Endothelial cell of umbilical vein (primary cell): ENCODE measurements at regions not wholly inside any gene's neighbourhood (a gene's known extent, or its start where the extent isn't known, plus 50 kb on each side); places are given as distances from the start of the nearest gene placed in this dataset.

Experiments used
- BruUV-seq: library from RNA; stranded (reverse); fragments of 400-500 nt; replicated peaks from 2 replicates; lab custom pipeline; 2021; lab: Mats Ljungman, UMichigan
- CTCF ChIA-PET: fragments of 300-600, 350-600 bp; sonication (Branson Sonifier 250); formaldehyde crosslinking; loops from one replicate; lab custom pipeline; 2021; ENCODE audit warnings: antibody characterized with exemption, inconsistent platforms; lab: Charles Lee
- POLR2A ChIA-PET: fragments of 300-600, 350-600 bp; sonication (Branson Sonifier 250); formaldehyde crosslinking; loops from one replicate; lab custom pipeline; 2021; ENCODE audit warnings: antibody characterized with exemption, inconsistent platforms; lab: Charles Lee
- DNase-seq: peaks from one replicate; pipeline ENCODE4 v3.0.0-alpha.2; 2011; ENCODE audit warnings: low read depth, low spot score
- FAIRE-seq: peaks from 2 replicates; lab custom pipeline; 2011; peaks lifted over from hg19 to GRCh38; lab: Jason Lieb, UNC
- H2AFZ ChIP-seq: 2 replicates; pipeline ENCODE4 v1.6.0; 2012; ENCODE audit warnings: low read depth, low read length, control low read depth, inconsistent platforms
- H3K27ac ChIP-seq: 2 replicates; pipeline ENCODE4 v1.5.1; 2011; ENCODE audit warnings: low read depth, mild to moderate bottlenecking, control low read depth, low read length, moderate library complexity; ENCODE audit not compliant: insufficient read depth
- H3K27me3 ChIP-seq, 2 experiments: 2 replicates each; pipeline versions ENCODE4 v1.6.0 to v1.6.1; 2011; ENCODE audit warnings: low read length in 2 of 2, mixed read lengths in 1 of 2; ENCODE audit not compliant: control insufficient read depth in 2 of 2, insufficient read depth in 2 of 2
- H3K36me3 ChIP-seq, 2 experiments: 2 replicates in 1 of 2; 3 replicates in 1 of 2; pipeline ENCODE4 v1.5.1; 2011; ENCODE audit warnings: low read length in 2 of 2, mild to moderate bottlenecking in 1 of 2, moderate library complexity in 1 of 2; ENCODE audit not compliant: control insufficient read depth in 2 of 2, insufficient read depth in 2 of 2; ENCODE audit errors: extremely low read depth in 1 of 2
- H3K4me1 ChIP-seq: 3 replicates; pipeline ENCODE4 v1.5.1; 2011; ENCODE audit warnings: mild to moderate bottlenecking, low read length; ENCODE audit not compliant: control insufficient read depth, insufficient read depth; ENCODE audit errors: extremely low read depth
- H3K4me2 ChIP-seq: 2 replicates; pipeline ENCODE4 v1.6.1; 2011; ENCODE audit warnings: low read length, control low read depth, mixed read lengths; ENCODE audit not compliant: insufficient read depth
- H3K4me3 ChIP-seq, 3 experiments: fragments of 200-600 bp in 1 of 3; sonication (generic), shearing (Covaris generic) in 1 of 3; replicated peaks in 1 of 3; 2 replicates each; pipeline ENCODE4 v1.5.1; 2011 to 2016; ENCODE audit warnings: control low read depth in 3 of 3, low read length in 3 of 3, mild to moderate bottlenecking in 2 of 3, inconsistent platforms in 1 of 3, low read depth in 1 of 3, moderate library complexity in 1 of 3; ENCODE audit not compliant: insufficient read depth in 1 of 3
- H3K79me2 ChIP-seq: 2 replicates; pipeline ENCODE4 v1.6.0; 2012; ENCODE audit warnings: low read length, inconsistent platforms; ENCODE audit not compliant: control insufficient read depth, insufficient read depth
- H3K9ac ChIP-seq: replicated peaks from 2 replicates; pipeline ENCODE3; 2011; ENCODE audit warnings: low read length, control low read depth; ENCODE audit not compliant: insufficient read depth; ENCODE audit errors: extremely low read depth
- H3K9me1 ChIP-seq: replicated peaks from 3 replicates; pipeline ENCODE4 v1.6.0; 2011; ENCODE audit warnings: mild to moderate bottlenecking, low read length; ENCODE audit not compliant: control insufficient read depth, insufficient read depth; ENCODE audit errors: extremely low read depth
- H3K9me3 ChIP-seq: replicated peaks from 2 replicates; pipeline ENCODE4 v1.5.1; 2012; ENCODE audit warnings: low read length, inconsistent platforms; ENCODE audit not compliant: control insufficient read depth, insufficient read depth
- H4K20me1 ChIP-seq: replicated peaks from 2 replicates; pipeline ENCODE3; 2011; ENCODE audit warnings: mild to moderate bottlenecking, low read length; ENCODE audit not compliant: control insufficient read depth, insufficient read depth; ENCODE audit errors: extremely low read depth
- CTCF ChIP-seq, 2 donors: IDR thresholded peaks; 1 replicate in 1 of 2; 2 replicates in 1 of 2; pipeline ENCODE4 v1.5.1; 2011; ENCODE audit warnings: low read length in 2 of 2, mild to moderate bottlenecking in 2 of 2, moderate library complexity in 2 of 2, control low read depth in 1 of 2, inconsistent platforms in 1 of 2, low read depth in 1 of 2; ENCODE audit not compliant: insufficient read depth in 1 of 2; ENCODE audit errors: extremely low read depth in 1 of 2
- EZH2 ChIP-seq: IDR thresholded peaks from 2 replicates; pipeline ENCODE4 v1.6.1; 2012; ENCODE audit warnings: borderline replicate concordance, low read depth, mild to moderate bottlenecking, moderate library complexity, low read length, inconsistent platforms; ENCODE audit not compliant: severe bottlenecking
- FOS ChIP-seq: IDR thresholded peaks from 2 replicates; pipeline ENCODE4 v1.6.1; 2011; ENCODE audit warnings: mild to moderate bottlenecking, low read length, moderate library complexity, borderline replicate concordance; ENCODE audit not compliant: insufficient read depth
- GATA2 ChIP-seq: IDR thresholded peaks from 2 replicates; pipeline ENCODE4 v1.7.0; 2011; ENCODE audit warnings: low read depth, mild to moderate bottlenecking, moderate library complexity, mixed read lengths, low read length; ENCODE audit not compliant: insufficient read length, insufficient read depth
- JUN ChIP-seq: IDR thresholded peaks from 2 replicates; pipeline ENCODE4 v1.6.1; 2011; ENCODE audit warnings: borderline replicate concordance, low read depth; ENCODE audit not compliant: insufficient read length, insufficient read depth
- MAX ChIP-seq: IDR thresholded peaks from 2 replicates; pipeline ENCODE4 v1.6.1; 2011; ENCODE audit not compliant: insufficient read depth, insufficient read length
- MYC ChIP-seq: IDR thresholded peaks from one replicate; pipeline ENCODE4 v1.6.1; 2011; ENCODE audit warnings: mild to moderate bottlenecking, low read depth, low read length
- POLR2A ChIP-seq: IDR thresholded peaks from 2 replicates; pipeline ENCODE4 v1.6.1; 2012; ENCODE audit warnings: low read depth, mild to moderate bottlenecking, control low read depth, low read length
- POLR2AphosphoS5 ChIP-seq: IDR thresholded peaks from 2 replicates; pipeline ENCODE4 v1.6.1; 2012; ENCODE audit warnings: low read depth, mild to moderate bottlenecking, control low read depth, low read length, moderate library complexity; ENCODE audit not compliant: insufficient read depth
- dilution Hi-C: fragments of 300-500 bp; cut with MboI; formaldehyde crosslinking; loops from one replicate; pipeline ENCODE4 v1.15.0; 2019; ENCODE audit warnings: low sequenced_read_pairs; ENCODE audit not compliant: extremely low pct_ligation_motif_present
- intact Hi-C: fragments of 100-400 bp; cut with micrococcal nuclease; formaldehyde crosslinking; loops from one replicate; pipeline ENCODE4 v1.10.0; 2022

GRCh38 chr12:124184456-124184855, 110.4 kb upstream of the RFLNA start:
- no peaks in the 10 kb centered on the region for H4K20me1 ChIP-seq
- dilution Hi-C loops: no loop called here
- H3K9me3 ChIP-seq: no peaks in the 10 kb centered on the region
- H3K4me3 ChIP-seq: no peak overlapping the region
- BruUV-seq: no TSS peak
- no peak overlapping the region for H3K27ac ChIP-seq
- no peak overlapping the region for H3K9ac ChIP-seq
- intact Hi-C loops: loop anchor here (10.0 kb wide), 1 partner anchor 1180 kb away; no protein-coding TSS in a partner anchor
- no peak for TF ChIP-seq EZH2
- TF ChIP-seq CTCF (IDR thresholded peaks at IDR 0.05; ENCODE audit: extremely low read depth in 1 of 2, insufficient read depth in 1 of 2, low read depth in 1 of 2, low read length in 2 of 2): no peak
- no peak for TF ChIP-seq JUN
- no peak for TF ChIP-seq POLR2AphosphoS5
- no peak for TF ChIP-seq POLR2A
- no peak for TF ChIP-seq MAX
- no peak for TF ChIP-seq FOS
- no peak for TF ChIP-seq MYC
- TF ChIP-seq GATA2: no peak
- no peak for FAIRE-seq
- H2AFZ ChIP-seq: no peak overlapping the region
- no peaks in the 10 kb centered on the region for H3K9me1 ChIP-seq
- peaks cover 14% of the 10 kb centered on the region for H3K4me1 ChIP-seq
- ChIA-PET POLR2A (no interaction called here), CTCF (no interaction called here)
- no peak for DNase-seq
- no peaks in the 10 kb centered on the region for H3K79me2 ChIP-seq
- H3K36me3 ChIP-seq: no peaks in the 10 kb centered on the region
- H3K4me2 ChIP-seq: no peak overlapping the region
- no peaks in the 10 kb centered on the region for H3K27me3 ChIP-seq
